ENCODE measurements at regions not wholly inside any gene's neighbourhood (a gene's known extent, or its start where the extent isn't known, plus 50 kb on each side); places are given as distances from the start of the nearest gene placed in this dataset.

GRCh38 chr1:234720709-234721441 lies 110.9 kb upstream of the IRF2BP2 start:
- no peak overlapping the region for H4K8ac ChIP-seq (replicated peaks; ENCODE audit: insufficient read length, low read depth, low read length)
- H3K4me3 Mint-ChIP-seq, result no peak overlapping the region
- no peak overlapping the region for H2BK12ac ChIP-seq (ENCODE audit: insufficient read length, low read depth, low read length)
- no peak overlapping the region for H2AFZ ChIP-seq (ENCODE audit: low read length)
- no peak overlapping the region for H3K4me2 ChIP-seq (ENCODE audit: insufficient read depth, insufficient read length, low read length)
- TF ChIP-seq, protein P1, sequence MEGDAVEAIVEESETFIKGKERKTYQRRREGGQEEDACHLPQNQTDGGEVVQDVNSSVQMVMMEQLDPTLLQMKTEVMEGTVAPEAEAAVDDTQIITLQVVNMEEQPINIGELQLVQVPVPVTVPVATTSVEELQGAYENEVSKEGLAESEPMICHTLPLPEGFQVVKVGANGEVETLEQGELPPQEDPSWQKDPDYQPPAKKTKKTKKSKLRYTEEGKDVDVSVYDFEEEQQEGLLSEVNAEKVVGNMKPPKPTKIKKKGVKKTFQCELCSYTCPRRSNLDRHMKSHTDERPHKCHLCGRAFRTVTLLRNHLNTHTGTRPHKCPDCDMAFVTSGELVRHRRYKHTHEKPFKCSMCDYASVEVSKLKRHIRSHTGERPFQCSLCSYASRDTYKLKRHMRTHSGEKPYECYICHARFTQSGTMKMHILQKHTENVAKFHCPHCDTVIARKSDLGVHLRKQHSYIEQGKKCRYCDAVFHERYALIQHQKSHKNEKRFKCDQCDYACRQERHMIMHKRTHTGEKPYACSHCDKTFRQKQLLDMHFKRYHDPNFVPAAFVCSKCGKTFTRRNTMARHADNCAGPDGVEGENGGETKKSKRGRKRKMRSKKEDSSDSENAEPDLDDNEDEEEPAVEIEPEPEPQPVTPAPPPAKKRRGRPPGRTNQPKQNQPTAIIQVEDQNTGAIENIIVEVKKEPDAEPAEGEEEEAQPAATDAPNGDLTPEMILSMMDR (conservative IDR thresholded peaks at IDR 0.05), result no peak
- no peaks in the 10 kb centered on the region for H3K9me3 ChIP-seq (ENCODE audit: control insufficient read depth, low read depth, low read length)
- H3T11ph ChIP-seq (ENCODE audit: low read length), result no peak overlapping the region
- no peaks in the 10 kb centered on the region for H3K23me2 ChIP-seq (ENCODE audit: insufficient read length, low read depth, low read length, poor library complexity, severe bottlenecking)
- peaks cover 39 to 46% of the 10 kb centered on the region in 2 experiments for H3K4me1 Mint-ChIP-seq
- H2BK20ac ChIP-seq (ENCODE audit: low read depth, low read length, poor library complexity, severe bottlenecking), result no peak overlapping the region
- H2BK15ac ChIP-seq (ENCODE audit: low read depth, low read length), result no peak overlapping the region
- H3K27ac Mint-ChIP-seq, result no peak overlapping the region
- no peak overlapping the region for H3K27ac ChIP-seq (ENCODE audit: insufficient read length, low read depth, low read length)
- H3K56ac ChIP-seq (ENCODE audit: insufficient read length, low read depth, low read length), result no peak overlapping the region
- no peak for DNase-seq
- H3K14ac ChIP-seq (ENCODE audit: insufficient read depth, low read length), result no peak overlapping the region
- no peak overlapping the region for H3K23ac ChIP-seq (ENCODE audit: insufficient read length, low read depth, low read length)
- H4K91ac ChIP-seq (ENCODE audit: insufficient read length, low read depth, low read length), result no peak overlapping the region
- no peak overlapping the region for H2BK5ac ChIP-seq (ENCODE audit: insufficient read length, low read length)
- H3K9ac ChIP-seq (ENCODE audit: extremely low read depth, insufficient read length, low read length), result no peak overlapping the region
- H3K79me2 ChIP-seq (ENCODE audit: insufficient read depth, low read length), result no peaks in the 10 kb centered on the region
- H3K27me3 ChIP-seq (ENCODE audit: insufficient read depth, low read length), result no peaks in the 10 kb centered on the region
- no peak overlapping the region for H4K5ac ChIP-seq (ENCODE audit: insufficient read length, low read depth, low read length)
- WGBS (ENCODE audit: extremely low coverage, insufficient read length, low lambda C conversion rate), result no CpG with 5 or more reads among the region's 15 CpGs
- peaks cover 8% of the 10 kb centered on the region; the same call in 1 of the 2 replicates for H3K4me1 ChIP-seq (ENCODE audit: insufficient read depth, low read length)
- H3K9me3 Mint-ChIP-seq, result no peaks in the 10 kb centered on the region
- H3K18ac ChIP-seq (ENCODE audit: insufficient read length, low read depth, low read length), result no peak overlapping the region
- no peak overlapping the region for H2BK120ac ChIP-seq (ENCODE audit: low read depth, low read length, poor library complexity, severe bottlenecking)
- H3K4ac ChIP-seq (ENCODE audit: low read depth, low read length), result no peak overlapping the region
- no peaks in the 10 kb centered on the region for H3K79me1 ChIP-seq (ENCODE audit: insufficient read depth, low read depth, low read length, poor library complexity, severe bottlenecking)
- no peaks in the 10 kb centered on the region for H4K20me1 ChIP-seq (ENCODE audit: control insufficient read depth, insufficient read depth, insufficient read length)
- no peak overlapping the region for H2AK5ac ChIP-seq (ENCODE audit: insufficient read length, low read length)
- H3K36me3 Mint-ChIP-seq (ENCODE audit: insufficient read depth in 1 of 3, low read depth in 3 of 3), result no peaks in the 10 kb centered on the region
- peaks cover 6% of the 10 kb centered on the region for H3K27me3 Mint-ChIP-seq (ENCODE audit: low read depth)

Measured in H9 (cell line).